ENCODE measurements at regions not wholly inside any gene's neighbourhood (a gene's known extent, or its start where the extent isn't known, plus 50 kb on each side); places are given as distances from the start of the nearest gene placed in this dataset.

GRCh38 chr1:162939035-162939434 lies 78.1 kb upstream of the CCDC190 start:
- Histone ChIP-seq H3K27me3 (ENCODE audit: control insufficient read depth, insufficient read depth, low read length) (no peaks in the 10 kb centered on the region), H3K4me3 (ENCODE audit: low read depth, low read length) (no peak overlapping the region), H3K36me3 (ENCODE audit: control insufficient read depth, insufficient read depth, low read length) (no peaks in the 10 kb centered on the region)
- DNase-seq (ENCODE audit: low read depth) (no peak), FAIRE-seq (no peak)
- TF ChIP-seq CTCF (IDR thresholded peaks at IDR 0.05; ENCODE audit: insufficient read depth, low read length, severe bottlenecking) = no peak

GRCh38 chr1:162937716-162938395 lies 76.9 kb upstream of the CCDC190 start:
- Histone ChIP-seq H3K36me3 (ENCODE audit: control insufficient read depth, insufficient read depth, low read length) (no peaks in the 10 kb centered on the region), H3K27me3 (ENCODE audit: control insufficient read depth, insufficient read depth, low read length) (no peaks in the 10 kb centered on the region), H3K4me3 (ENCODE audit: low read depth, low read length) (no peak overlapping the region)
- no peak for TF ChIP-seq CTCF (IDR thresholded peaks at IDR 0.05; ENCODE audit: insufficient read depth, low read length, severe bottlenecking)
- FAIRE-seq = no peak
- no peak for DNase-seq (ENCODE audit: low read depth)

GRCh38 chr1:162930976-162931560 lies 70.1 kb upstream of the CCDC190 start:
- Histone ChIP-seq H3K36me3 (ENCODE audit: control insufficient read depth, insufficient read depth, low read length) (no peaks in the 10 kb centered on the region), H3K4me3 (ENCODE audit: low read depth, low read length) (no peak overlapping the region), H3K27me3 (ENCODE audit: control insufficient read depth, insufficient read depth, low read length) (no peaks in the 10 kb centered on the region)
- DNase-seq (ENCODE audit: low read depth) (no peak), FAIRE-seq (no peak)
- no peak for TF ChIP-seq CTCF (IDR thresholded peaks at IDR 0.05; ENCODE audit: insufficient read depth, low read length, severe bottlenecking)

- Histone ChIP-seq H3K36me3 (ENCODE audit: control insufficient read depth, insufficient read depth, low read length) (no peaks in the 10 kb centered on the region), H3K27me3 (ENCODE audit: control insufficient read depth, insufficient read depth, low read length) (no peaks in the 10 kb centered on the region), H3K4me3 (ENCODE audit: low read depth, low read length) (no peak overlapping the region)
- FAIRE-seq (no peak), DNase-seq (ENCODE audit: low read depth) (no peak)
- TF ChIP-seq CTCF (IDR thresholded peaks at IDR 0.05; ENCODE audit: insufficient read depth, low read length, severe bottlenecking) = no peak
Observed at GRCh38 chr1:162930532-162930931, 69.6 kb upstream of the CCDC190 start.

- DNase-seq (ENCODE audit: low read depth) = no peak
- Histone ChIP-seq H3K36me3 (ENCODE audit: control insufficient read depth, insufficient read depth, low read length) (no peaks in the 10 kb centered on the region), H3K27me3 (ENCODE audit: control insufficient read depth, insufficient read depth, low read length) (no peaks in the 10 kb centered on the region), H3K4me3 (ENCODE audit: low read depth, low read length) (no peak overlapping the region)
- TF ChIP-seq CTCF (IDR thresholded peaks at IDR 0.05; ENCODE audit: insufficient read depth, low read length, severe bottlenecking) = no peak
- FAIRE-seq = no peak
Observed at GRCh38 chr1:162929177-162929576, 68.2 kb upstream of the CCDC190 start.

GRCh38 chr1:162928141-162928540 lies 67.2 kb upstream of the CCDC190 start:
- H3K4me3 ChIP-seq (ENCODE audit: low read depth, low read length) = no peak overlapping the region
- FAIRE-seq = no peak
- H3K36me3 ChIP-seq (ENCODE audit: control insufficient read depth, insufficient read depth, low read length) = no peaks in the 10 kb centered on the region
- no peaks in the 10 kb centered on the region for H3K27me3 ChIP-seq (ENCODE audit: control insufficient read depth, insufficient read depth, low read length)
- TF ChIP-seq CTCF (IDR thresholded peaks at IDR 0.05; ENCODE audit: insufficient read depth, low read length, severe bottlenecking) = no peak
- DNase-seq (ENCODE audit: low read depth) = no peak

Data from bronchial epithelial cell (primary cell).